ENCODE measurements at regions not wholly inside any gene's neighbourhood (a gene's known extent, or its start where the extent isn't known, plus 50 kb on each side); places are given as distances from the start of the nearest gene placed in this dataset.

- no peak for DNase-seq (ENCODE audit: low read depth)
Measured at GRCh38 chr13:42722883-42723539, 58.4 kb upstream of the FAM216B start.

- no peak for DNase-seq (ENCODE audit: low read depth)
Measured at GRCh38 chr13:42728507-42729180, 52.7 kb upstream of the FAM216B start.

- DNase-seq (ENCODE audit: low read depth): no peak
Measured at GRCh38 chr13:42729857-42730402, 51.5 kb upstream of the FAM216B start.

Measured in GM04504 (cell line).